ENCODE measurements at regions not wholly inside any gene's neighbourhood (a gene's known extent, or its start where the extent isn't known, plus 50 kb on each side); places are given as distances from the start of the nearest gene placed in this dataset.

GRCh38 chr14:56870336-56870735, 60.1 kb upstream of the OTX2 start:
- Histone ChIP-seq H3K27me3 (ENCODE audit: control insufficient read depth, extremely low read depth, insufficient read depth, low read length) (no peaks in the 10 kb centered on the region), H3K79me2 (ENCODE audit: control insufficient read depth, insufficient read depth, low read length) (no peaks in the 10 kb centered on the region), H3K4me2 (ENCODE audit: control insufficient read depth, extremely low read depth, insufficient read depth, low read depth, low read length) (no peak overlapping the region), H3K9me3 (ENCODE audit: control insufficient read depth, low read depth, low read length) (no peaks in the 10 kb centered on the region), H3K9ac (ENCODE audit: control insufficient read depth, extremely low read depth, insufficient read depth, low read length) (no peak overlapping the region), H3K27ac (ENCODE audit: control insufficient read depth, insufficient read depth, low read length) (no peak overlapping the region), H3K4me3 (ENCODE audit: control insufficient read depth in 2 of 3, extremely low read depth in 1 of 3, insufficient read depth in 2 of 3, low read depth in 1 of 3, low read length in 3 of 3) (no peak overlapping the region), H3K9me1 (ENCODE audit: control insufficient read depth, extremely low read depth, insufficient read depth, low read length) (no peaks in the 10 kb centered on the region), H2AFZ (ENCODE audit: control insufficient read depth, low read length) (no peak overlapping the region), H4K20me1 (ENCODE audit: control insufficient read depth, extremely low read depth, insufficient read depth, low read length) (no peaks in the 10 kb centered on the region), H3K4me1 (ENCODE audit: control insufficient read depth, extremely low read depth, insufficient read depth, low read length) (no peaks in the 10 kb centered on the region), H3K36me3 (ENCODE audit: control insufficient read depth in 2 of 2, extremely low read depth in 1 of 2, insufficient read depth in 2 of 2, low read length in 2 of 2) (no peaks in the 10 kb centered on the region)
- FAIRE-seq (no peak), DNase-seq (ENCODE audit: low read depth, low spot score) (no peak)
- no peak for TF ChIP-seq CTCF (optimal IDR thresholded peaks at IDR 0.05 in 1 of 3, IDR thresholded peaks at IDR 0.05 in 1 of 3, conservative IDR thresholded peaks at IDR 0.05 in 1 of 3; ENCODE audit: extremely low read depth in 1 of 3, insufficient read depth in 2 of 3, low read length in 3 of 3)
- no peak for TF ChIP-seq EZH2 (IDR thresholded peaks at IDR 0.05; ENCODE audit: low read length)
- dilution Hi-C loops (cut with MboI; ENCODE audit: extremely low pct_ligation_motif_present, low sequenced_read_pairs), result no loop called here

GRCh38 chr14:56868660-56869059, 58.4 kb upstream of the OTX2 start:
- no peaks in the 10 kb centered on the region for H3K79me2 ChIP-seq (ENCODE audit: control insufficient read depth, insufficient read depth, low read length)
- dilution Hi-C loops (cut with MboI; ENCODE audit: extremely low pct_ligation_motif_present, low sequenced_read_pairs), result no loop called here
- no peak for DNase-seq (ENCODE audit: low read depth, low spot score)

More at GRCh38 chr14:56868660-56869059, 58.4 kb upstream of the OTX2 start:
- H3K4me3 ChIP-seq (ENCODE audit: control insufficient read depth in 2 of 3, extremely low read depth in 1 of 3, insufficient read depth in 2 of 3, low read depth in 1 of 3, low read length in 3 of 3), result no peak overlapping the region
- no peaks in the 10 kb centered on the region for H3K9me1 ChIP-seq (ENCODE audit: control insufficient read depth, extremely low read depth, insufficient read depth, low read length)
- no peak overlapping the region for H3K9ac ChIP-seq (ENCODE audit: control insufficient read depth, extremely low read depth, insufficient read depth, low read length)
- no peaks in the 10 kb centered on the region for H3K36me3 ChIP-seq (ENCODE audit: control insufficient read depth in 2 of 2, extremely low read depth in 1 of 2, insufficient read depth in 2 of 2, low read length in 2 of 2)
- no peak overlapping the region for H3K4me2 ChIP-seq (ENCODE audit: control insufficient read depth, extremely low read depth, insufficient read depth, low read depth, low read length)
- no peak overlapping the region for H2AFZ ChIP-seq (ENCODE audit: control insufficient read depth, low read length)
- H3K27me3 ChIP-seq (ENCODE audit: control insufficient read depth, extremely low read depth, insufficient read depth, low read length), result no peaks in the 10 kb centered on the region
- no peaks in the 10 kb centered on the region for H3K9me3 ChIP-seq (ENCODE audit: control insufficient read depth, low read depth, low read length)
- H4K20me1 ChIP-seq (ENCODE audit: control insufficient read depth, extremely low read depth, insufficient read depth, low read length), result no peaks in the 10 kb centered on the region
- TF ChIP-seq CTCF (optimal IDR thresholded peaks at IDR 0.05 in 1 of 3, IDR thresholded peaks at IDR 0.05 in 1 of 3, conservative IDR thresholded peaks at IDR 0.05 in 1 of 3; ENCODE audit: extremely low read depth in 1 of 3, insufficient read depth in 2 of 3, low read length in 3 of 3), result no peak
- no peak for TF ChIP-seq EZH2 (IDR thresholded peaks at IDR 0.05; ENCODE audit: low read length)
- no peak for FAIRE-seq
- H3K27ac ChIP-seq (ENCODE audit: control insufficient read depth, insufficient read depth, low read length), result no peak overlapping the region
- H3K4me1 ChIP-seq (ENCODE audit: control insufficient read depth, extremely low read depth, insufficient read depth, low read length), result no peaks in the 10 kb centered on the region

All from keratinocyte (primary cell).